ENCODE measurements at regions not wholly inside any gene's neighbourhood (a gene's known extent, or its start where the extent isn't known, plus 50 kb on each side); places are given as distances from the start of the nearest gene placed in this dataset.
A peak's percentile ranks its signal among the peaks of the same experiment; 100 is the strongest.

DNA sequence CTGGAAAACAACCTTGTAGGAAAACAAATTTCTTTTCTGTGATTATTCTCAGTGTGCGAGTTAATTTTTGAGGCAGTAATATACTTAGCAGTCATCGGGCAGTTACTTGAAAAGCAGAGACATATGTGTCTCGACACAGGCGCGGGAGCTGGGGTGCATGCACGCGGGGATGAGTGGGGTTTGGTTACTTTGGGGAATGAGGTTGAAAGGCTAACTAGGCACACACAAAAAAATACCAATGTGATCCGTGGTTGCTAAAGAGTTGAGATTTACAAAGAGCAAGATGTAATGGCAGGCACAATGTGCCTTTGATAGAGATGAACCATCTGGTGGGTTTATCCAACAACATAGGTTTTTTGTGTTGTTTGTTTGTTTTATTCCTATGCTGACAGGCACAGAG is 703.8 kb upstream of the EEF2KMT start:
- FAIRE-seq = no peak
- BruUV-seq (replicated peaks) = no TSS peak
- CTCF ChIA-PET (ENCODE audit: low intra/inter-chr PET ratio, low total read pairs) = no interaction called here

DNA sequence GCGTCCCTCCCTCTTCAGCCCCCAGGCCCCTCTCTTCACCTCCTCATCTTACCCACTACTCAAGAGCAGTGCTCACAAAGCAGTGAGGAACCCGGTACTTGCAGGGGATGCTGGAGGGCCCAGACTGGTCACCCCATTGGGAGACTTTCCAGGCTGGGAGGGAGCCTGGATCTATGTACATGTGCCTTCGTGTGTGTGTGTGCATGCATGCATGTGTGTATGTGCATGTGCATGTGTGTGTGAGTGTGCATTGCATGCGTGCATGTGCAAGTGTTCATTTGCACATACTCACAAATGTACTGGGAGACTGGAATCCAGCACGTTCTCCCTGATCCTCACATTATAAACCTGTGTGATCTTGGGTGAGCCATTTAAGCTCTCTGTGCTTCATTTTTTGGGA is 696.0 kb upstream of the EEF2KMT start:
- in situ Hi-C loops (cut with HindIII; ENCODE audit: extremely low pct_ligation_motif_present, low pct_unique_long_range_greater_than_20kb) = no loop called here
- Histone ChIP-seq H3K36me3 (replicated peaks in 1 of 2; ENCODE audit: control insufficient read depth in 1 of 2, insufficient read depth in 2 of 2, low read length in 2 of 2) (no peaks in the 10 kb centered on the region), H3K4me3 (replicated peaks in 1 of 3; ENCODE audit: insufficient read depth in 1 of 3, low read depth in 2 of 3, low read length in 3 of 3) (no peak overlapping the region), H2AFZ (ENCODE audit: low read length) (no peak overlapping the region), H3K4me2 (ENCODE audit: low read depth, low read length) (no peak overlapping the region), H3K9ac (ENCODE audit: insufficient read depth, low read depth, low read length) (no peak overlapping the region), H4K20me1 (ENCODE audit: insufficient read depth, low read length) (no peaks in the 10 kb centered on the region), H3K27me3 (ENCODE audit: control insufficient read depth in 1 of 2, insufficient read depth in 2 of 2, low read length in 2 of 2) (no peaks in the 10 kb centered on the region; a peak in 1 of 5 replicates), H3K27ac (ENCODE audit: extremely low read length, insufficient read depth, low read length) (no peak overlapping the region), H3K4me1 (ENCODE audit: insufficient read depth, low read length) (no peaks in the 10 kb centered on the region), H3K9me3 (ENCODE audit: low read length) (peaks cover 17% of the 10 kb centered on the region), H3K79me2 (ENCODE audit: insufficient read depth, low read length) (no peaks in the 10 kb centered on the region)
- POLR2A ChIA-PET = no interaction called here
- CTCF ChIA-PET (ENCODE audit: low intra/inter-chr PET ratio, low total read pairs) = no interaction called here
- TF ChIP-seq HNRNPH1 (optimal IDR thresholded peaks at IDR 0.05; ENCODE audit: low read depth, low read length) = no peak
- TF ChIP-seq, protein P1, sequence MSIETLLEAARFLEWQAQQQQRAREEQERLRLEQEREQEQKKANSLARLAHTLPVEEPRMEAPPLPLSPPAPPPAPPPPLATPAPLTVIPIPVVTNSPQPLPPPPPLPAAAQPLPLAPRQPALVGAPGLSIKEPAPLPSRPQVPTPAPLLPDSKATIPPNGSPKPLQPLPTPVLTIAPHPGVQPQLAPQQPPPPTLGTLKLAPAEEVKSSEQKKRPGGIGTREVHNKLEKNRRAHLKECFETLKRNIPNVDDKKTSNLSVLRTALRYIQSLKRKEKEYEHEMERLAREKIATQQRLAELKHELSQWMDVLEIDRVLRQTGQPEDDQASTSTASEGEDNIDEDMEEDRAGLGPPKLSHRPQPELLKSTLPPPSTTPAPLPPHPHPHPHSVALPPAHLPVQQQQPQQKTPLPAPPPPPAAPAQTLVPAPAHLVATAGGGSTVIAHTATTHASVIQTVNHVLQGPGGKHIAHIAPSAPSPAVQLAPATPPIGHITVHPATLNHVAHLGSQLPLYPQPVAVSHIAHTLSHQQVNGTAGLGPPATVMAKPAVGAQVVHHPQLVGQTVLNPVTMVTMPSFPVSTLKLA (IDR thresholded peaks at IDR 0.05) = peak; percentile 92
- intact Hi-C loops (cut with micrococcal nuclease; ENCODE audit: unreplicated experiment) = no loop called here
- ATAC-seq = no peak
- no TSS peak for BruUV-seq (replicated peaks)
- no peak for DNase-seq (ENCODE audit: low spot score)
- FAIRE-seq = no peak
- 0% methylated on average over 5 of the region's 5 CpGs for WGBS (ENCODE audit: low lambda C conversion rate)

More for the DNA sequence above, 703.8 kb upstream of the EEF2KMT start:
- no peak overlapping the region for H2AFZ ChIP-seq (ENCODE audit: low read length)
- POLR2A ChIA-PET = no interaction called here
- H3K27ac ChIP-seq (ENCODE audit: extremely low read length, insufficient read depth, low read length) = no peak overlapping the region
- DNase-seq (ENCODE audit: low spot score) (no peak), ATAC-seq (no peak)
- H3K36me3 ChIP-seq (replicated peaks in 1 of 2; ENCODE audit: control insufficient read depth in 1 of 2, insufficient read depth in 2 of 2, low read length in 2 of 2) = no peaks in the 10 kb centered on the region
- H3K79me2 ChIP-seq (ENCODE audit: insufficient read depth, low read length) = no peaks in the 10 kb centered on the region
- no peak overlapping the region for H3K4me2 ChIP-seq (ENCODE audit: low read depth, low read length)
- no peak overlapping the region for H3K9ac ChIP-seq (ENCODE audit: insufficient read depth, low read depth, low read length)
- H3K4me1 ChIP-seq (ENCODE audit: insufficient read depth, low read length) = no peaks in the 10 kb centered on the region
- H3K4me3 ChIP-seq (replicated peaks in 1 of 3; ENCODE audit: insufficient read depth in 1 of 3, low read depth in 2 of 3, low read length in 3 of 3) = no peak overlapping the region
- intact Hi-C loops (cut with micrococcal nuclease; ENCODE audit: unreplicated experiment) = no loop called here
- WGBS (ENCODE audit: low lambda C conversion rate) = 33% methylated on average over 8 of the region's 8 CpGs
- no peaks in the 10 kb centered on the region for H3K27me3 ChIP-seq (ENCODE audit: control insufficient read depth in 1 of 2, insufficient read depth in 2 of 2, low read length in 2 of 2)
- no peaks in the 10 kb centered on the region for H4K20me1 ChIP-seq (ENCODE audit: insufficient read depth, low read length)
- TF ChIP-seq ZKSCAN5 (CRISPR knock-in tag; IDR thresholded peaks at IDR 0.05) (no peak), GATAD1 (CRISPR knock-in tag; IDR thresholded peaks at IDR 0.05) (no peak), NFKBIZ (CRISPR knock-in tag; IDR thresholded peaks at IDR 0.05) (no peak), CREB1 (IDR thresholded peaks at IDR 0.05) (no peak), CREB1 (CRISPR knock-in tag; IDR thresholded peaks at IDR 0.05) (no peak), HNRNPK (IDR thresholded peaks at IDR 0.05; ENCODE audit: low read depth, low read length, poor library complexity, severe bottlenecking) (no peak), ZNF775 (CRISPR knock-in tag; IDR thresholded peaks at IDR 0.05; ENCODE audit: borderline replicate concordance) (no peak), ZNF747 (CRISPR knock-in tag; IDR thresholded peaks at IDR 0.05; ENCODE audit: borderline replicate concordance) (no peak)
- TF ChIP-seq, protein P2, sequence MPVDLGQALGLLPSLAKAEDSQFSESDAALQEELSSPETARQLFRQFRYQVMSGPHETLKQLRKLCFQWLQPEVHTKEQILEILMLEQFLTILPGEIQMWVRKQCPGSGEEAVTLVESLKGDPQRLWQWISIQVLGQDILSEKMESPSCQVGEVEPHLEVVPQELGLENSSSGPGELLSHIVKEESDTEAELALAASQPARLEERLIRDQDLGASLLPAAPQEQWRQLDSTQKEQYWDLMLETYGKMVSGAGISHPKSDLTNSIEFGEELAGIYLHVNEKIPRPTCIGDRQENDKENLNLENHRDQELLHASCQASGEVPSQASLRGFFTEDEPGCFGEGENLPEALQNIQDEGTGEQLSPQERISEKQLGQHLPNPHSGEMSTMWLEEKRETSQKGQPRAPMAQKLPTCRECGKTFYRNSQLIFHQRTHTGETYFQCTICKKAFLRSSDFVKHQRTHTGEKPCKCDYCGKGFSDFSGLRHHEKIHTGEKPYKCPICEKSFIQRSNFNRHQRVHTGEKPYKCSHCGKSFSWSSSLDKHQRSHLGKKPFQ (CRISPR knock-in tag; IDR thresholded peaks at IDR 0.05; ENCODE audit: insufficient replicate concordance) = no peak
- in situ Hi-C loops (cut with HindIII; ENCODE audit: extremely low pct_ligation_motif_present, low pct_unique_long_range_greater_than_20kb) = no loop called here
- peaks cover 30% of the 10 kb centered on the region for H3K9me3 ChIP-seq (ENCODE audit: low read length)

Measured in HepG2 (cell line).